Thoracic aorta (tissue), 2 donors: ENCODE measurements at regions not wholly inside any gene's neighbourhood (a gene's known extent, or its start where the extent isn't known, plus 50 kb on each side); places are given as distances from the start of the nearest gene placed in this dataset.

ENCODE experiments used
- ATAC-seq: fragments of 150-250 bp; one replicate; pipeline ENCODE4 v1.8.0; 2017; ENCODE audit warnings: low read depth; ENCODE audit not compliant: insufficient number of reproducible peaks, low FRiP score
- DNase-seq: peaks from one replicate; pipeline ENCODE4 v3.0.0-alpha.2; 2020; ENCODE audit warnings: low spot score
- H3K27ac ChIP-seq, 2 donors: fragments of 200-600 bp; sonication (generic); 1 replicate in 1 of 2; 2 replicates in 1 of 2; pipeline ENCODE4 v1.5.1; 2016; ENCODE audit warnings: mild to moderate bottlenecking in 2 of 2, moderate library complexity in 2 of 2
- H3K27me3 ChIP-seq: fragments of 200-600 bp; sonication (generic); replicated peaks from 2 replicates; pipeline ENCODE4 v1.6.0; 2016; ENCODE audit warnings: mild to moderate bottlenecking; ENCODE audit not compliant: insufficient read depth
- H3K36me3 ChIP-seq: fragments of 200-600 bp; sonication (generic); one replicate; pipeline ENCODE4 v1.5.1; 2016
- H3K4me1 ChIP-seq, 2 donors: fragments of 200-600 bp; sonication (generic); 1 replicate in 1 of 2; 2 replicates in 1 of 2; pipeline versions ENCODE4 v1.5.1 to v1.6.0; 2016; ENCODE audit warnings: low read depth in 2 of 2, mild to moderate bottlenecking in 1 of 2; ENCODE audit not compliant: control insufficient read depth in 1 of 2
- H3K4me3 ChIP-seq: fragments of 200-600 bp; sonication (generic); 2 replicates; pipeline ENCODE4 v1.5.1; 2016; ENCODE audit warnings: mild to moderate bottlenecking
- H3K9me3 ChIP-seq: fragments of 200-600 bp; sonication (generic); 2 replicates; pipeline ENCODE4 v1.5.1; 2016
- TF ChIP-seq, protein P1 (sequence below): fragments of 200-600 bp; sonication (generic); IDR thresholded peaks from one replicate; pipeline ENCODE4 v1.5.1; 2019; ENCODE audit warnings: antibody characterized with exemption

DNA sequence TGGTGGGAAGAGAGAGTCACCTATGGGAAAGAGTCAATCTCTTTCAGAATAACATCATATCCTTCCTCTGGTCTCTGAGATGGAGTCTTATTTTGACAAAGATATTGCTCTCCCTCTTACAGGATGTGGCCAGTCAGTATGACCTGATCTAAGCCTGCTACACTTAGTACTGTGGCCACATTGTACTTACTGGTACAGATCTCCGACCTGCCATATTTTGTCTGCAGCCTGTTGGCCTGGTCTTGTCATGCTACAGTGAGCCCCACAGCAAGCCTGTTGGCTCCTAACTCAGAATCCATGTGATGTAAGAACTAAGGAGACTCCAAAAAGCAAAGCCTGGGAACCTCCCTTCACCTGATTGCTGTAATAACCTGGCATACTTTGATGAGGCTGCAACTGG, 377.8 kb downstream of the SFMBT2 start:
- Histone ChIP-seq H3K27me3 (no peaks in the 10 kb centered on the region), H3K9me3 (no peaks in the 10 kb centered on the region), H3K4me3 (no peak overlapping the region), H3K36me3 (no peaks in the 10 kb centered on the region), H3K27ac (no peak overlapping the region), H3K4me1 (no peaks in the 10 kb centered on the region)
- TF ChIP-seq, protein P1, sequence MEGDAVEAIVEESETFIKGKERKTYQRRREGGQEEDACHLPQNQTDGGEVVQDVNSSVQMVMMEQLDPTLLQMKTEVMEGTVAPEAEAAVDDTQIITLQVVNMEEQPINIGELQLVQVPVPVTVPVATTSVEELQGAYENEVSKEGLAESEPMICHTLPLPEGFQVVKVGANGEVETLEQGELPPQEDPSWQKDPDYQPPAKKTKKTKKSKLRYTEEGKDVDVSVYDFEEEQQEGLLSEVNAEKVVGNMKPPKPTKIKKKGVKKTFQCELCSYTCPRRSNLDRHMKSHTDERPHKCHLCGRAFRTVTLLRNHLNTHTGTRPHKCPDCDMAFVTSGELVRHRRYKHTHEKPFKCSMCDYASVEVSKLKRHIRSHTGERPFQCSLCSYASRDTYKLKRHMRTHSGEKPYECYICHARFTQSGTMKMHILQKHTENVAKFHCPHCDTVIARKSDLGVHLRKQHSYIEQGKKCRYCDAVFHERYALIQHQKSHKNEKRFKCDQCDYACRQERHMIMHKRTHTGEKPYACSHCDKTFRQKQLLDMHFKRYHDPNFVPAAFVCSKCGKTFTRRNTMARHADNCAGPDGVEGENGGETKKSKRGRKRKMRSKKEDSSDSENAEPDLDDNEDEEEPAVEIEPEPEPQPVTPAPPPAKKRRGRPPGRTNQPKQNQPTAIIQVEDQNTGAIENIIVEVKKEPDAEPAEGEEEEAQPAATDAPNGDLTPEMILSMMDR = no peak
- no peak for DNase-seq
- no peak for ATAC-seq

DNA sequence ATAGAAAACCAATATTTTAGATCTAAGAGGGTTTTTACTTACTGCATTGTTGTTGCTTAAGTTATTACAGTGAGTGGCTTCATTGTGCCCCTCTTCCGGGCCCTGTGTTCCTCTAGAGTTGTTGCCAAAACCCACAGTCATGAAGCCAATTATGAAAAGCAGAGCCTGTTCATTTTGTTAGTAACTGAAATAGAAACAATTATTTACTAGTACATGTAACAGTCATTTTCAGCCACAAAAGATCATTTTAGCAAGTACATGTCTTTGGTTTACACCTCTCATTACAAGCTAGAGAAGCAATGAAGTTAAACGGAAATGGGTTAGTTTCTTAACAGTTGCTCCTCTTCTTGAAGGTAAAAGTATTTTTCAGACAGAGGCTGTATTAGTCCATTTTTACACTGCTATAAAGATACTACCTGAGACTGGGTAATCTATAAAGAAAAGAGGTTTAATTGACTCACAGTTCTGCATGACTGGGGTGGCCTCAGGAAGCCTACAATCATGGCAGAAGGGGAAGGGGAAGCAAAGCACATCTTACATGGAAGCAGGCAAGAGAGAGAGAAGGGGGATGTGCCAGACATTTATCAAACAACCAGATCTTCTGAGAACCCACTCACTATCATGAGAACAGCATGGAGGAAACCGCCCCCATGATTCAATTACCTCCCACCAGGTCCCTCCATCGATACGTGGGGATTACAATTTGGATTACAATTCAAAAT, 380.5 kb downstream of the SFMBT2 start:
- H3K27ac ChIP-seq = no peak overlapping the region
- no peak for DNase-seq
- no peaks in the 10 kb centered on the region for H3K36me3 ChIP-seq
- H3K4me1 ChIP-seq = no peaks in the 10 kb centered on the region
- no peaks in the 10 kb centered on the region for H3K27me3 ChIP-seq
- TF ChIP-seq, protein P1 = no peak
- H3K4me3 ChIP-seq = no peak overlapping the region
- no peaks in the 10 kb centered on the region for H3K9me3 ChIP-seq
- no peak for ATAC-seq

DNA sequence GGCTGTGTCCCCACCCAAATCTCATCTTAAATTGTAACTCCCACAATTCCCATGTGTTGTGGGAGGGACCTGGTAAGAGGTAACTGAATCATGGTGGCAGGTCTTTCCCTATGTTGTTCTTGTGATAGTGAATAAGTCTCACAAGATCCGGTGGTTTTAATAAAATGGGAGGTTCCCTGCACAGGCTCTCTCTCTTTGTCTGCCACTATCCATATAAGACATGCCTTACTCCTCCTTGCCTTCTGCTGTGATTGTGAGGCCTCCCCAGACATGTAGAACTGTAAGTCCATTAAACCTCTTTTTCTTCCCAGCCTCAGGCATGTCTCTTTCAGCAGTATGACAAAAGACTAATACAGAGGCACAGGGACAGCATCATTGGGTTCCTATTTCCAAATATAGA, 381.2 kb downstream of the SFMBT2 start:
- Histone ChIP-seq H3K4me1 (no peaks in the 10 kb centered on the region), H3K27ac (no peak overlapping the region), H3K27me3 (no peaks in the 10 kb centered on the region), H3K9me3 (no peaks in the 10 kb centered on the region), H3K36me3 (no peaks in the 10 kb centered on the region), H3K4me3 (no peak overlapping the region)
- DNase-seq = no peak
- no peak for ATAC-seq
- TF ChIP-seq, protein P1 = no peak

DNA sequence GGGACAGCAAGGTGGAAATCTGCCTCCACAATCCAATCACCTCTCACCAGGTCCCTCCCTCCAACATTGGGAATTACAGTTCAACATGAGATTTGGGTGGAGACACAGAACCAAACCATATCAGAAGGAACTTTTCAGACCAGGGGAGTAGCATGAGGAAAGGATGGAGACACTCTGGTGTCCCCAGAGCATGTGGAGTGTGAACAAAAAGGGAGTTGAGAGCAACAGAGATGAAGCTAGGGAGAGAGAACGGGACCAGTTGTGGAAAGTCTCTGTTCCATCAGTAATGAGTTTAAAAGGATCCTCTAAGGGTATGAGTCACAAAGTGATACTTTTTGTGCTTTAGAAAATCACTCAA, 382.0 kb downstream of the SFMBT2 start:
- H3K4me1 ChIP-seq = no peaks in the 10 kb centered on the region
- no peak overlapping the region for H3K27ac ChIP-seq
- H3K4me3 ChIP-seq = no peak overlapping the region
- no peaks in the 10 kb centered on the region for H3K36me3 ChIP-seq
- TF ChIP-seq, protein P1 = no peak
- no peak for ATAC-seq
- no peaks in the 10 kb centered on the region for H3K27me3 ChIP-seq
- no peaks in the 10 kb centered on the region for H3K9me3 ChIP-seq
- DNase-seq = no peak

DNA sequence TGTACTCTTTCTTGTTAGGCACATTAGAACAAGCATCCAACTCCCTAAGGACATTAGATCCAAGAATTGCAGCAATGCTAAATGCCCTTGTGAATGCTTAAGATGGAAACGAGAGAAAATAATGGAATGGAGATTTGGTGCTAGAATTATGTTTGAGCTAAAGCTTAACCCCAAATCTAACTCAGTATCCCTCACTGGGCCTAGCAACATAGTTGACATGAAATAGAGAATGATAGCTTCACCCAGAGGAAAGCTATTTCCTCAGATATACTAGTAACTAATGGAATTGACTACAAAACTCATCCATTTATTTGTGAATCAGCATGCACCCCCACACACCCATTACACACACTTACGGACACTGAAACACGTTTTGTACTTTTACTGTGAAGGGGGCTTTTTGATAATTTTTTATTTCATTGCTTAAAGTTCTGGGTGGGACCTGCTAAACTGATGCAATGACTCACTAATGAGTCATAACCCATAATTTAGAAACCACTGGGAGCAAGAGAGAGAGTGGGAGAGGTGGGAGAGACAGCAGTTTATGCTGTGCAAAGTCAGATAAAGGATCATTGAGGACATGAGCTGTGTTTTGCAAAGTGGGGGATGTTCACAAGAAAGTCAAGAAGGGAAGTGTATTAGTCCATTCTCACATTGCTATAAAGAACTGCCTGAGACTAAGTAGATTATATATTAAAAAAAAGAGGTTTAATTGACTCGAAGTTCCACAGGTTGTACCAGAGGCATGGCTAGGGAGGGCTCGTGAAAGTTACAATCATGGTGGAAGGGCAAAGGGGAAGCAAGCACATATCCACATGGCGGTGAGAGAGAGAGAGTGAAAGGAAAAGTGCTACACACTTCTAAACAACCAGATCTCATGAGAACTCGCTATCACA, 382.7 kb downstream of the SFMBT2 start:
- no peaks in the 10 kb centered on the region for H3K36me3 ChIP-seq
- H3K27me3 ChIP-seq = no peaks in the 10 kb centered on the region
- H3K27ac ChIP-seq = no peak overlapping the region
- DNase-seq (no peak), ATAC-seq (no peak)
- TF ChIP-seq, protein P1 = no peak
- no peak overlapping the region for H3K4me3 ChIP-seq
- no peaks in the 10 kb centered on the region for H3K4me1 ChIP-seq
- no peaks in the 10 kb centered on the region for H3K9me3 ChIP-seq
